GM12892 (cell line): ENCODE measurements at regions not wholly inside any gene's neighbourhood (a gene's known extent, or its start where the extent isn't known, plus 50 kb on each side); places are given as distances from the start of the nearest gene placed in this dataset.

ENCODE experiments used
- DNase-seq: peaks from one replicate; pipeline ENCODE4 v3.0.0; 2011; ENCODE audit not compliant: insufficient read length
- FAIRE-seq: peaks from 2 replicates; lab custom pipeline; 2011; peaks lifted over from hg19 to GRCh38; lab: Jason Lieb, UNC
- POLR2A ChIP-seq: IDR thresholded peaks from 2 replicates; pipeline ENCODE4 v1.6.1; 2011; ENCODE audit warnings: low read depth, low read length, control low read depth
- POLR2AphosphoS5 ChIP-seq: IDR thresholded peaks from 2 replicates; pipeline ENCODE4 v1.6.1; 2011; ENCODE audit warnings: low read depth, low read length, control low read depth
- TAF1 ChIP-seq: IDR thresholded peaks from 2 replicates; pipeline ENCODE4 v1.6.1; 2011; ENCODE audit warnings: low read depth, mild to moderate bottlenecking, control low read depth, low read length, borderline replicate concordance

DNA sequence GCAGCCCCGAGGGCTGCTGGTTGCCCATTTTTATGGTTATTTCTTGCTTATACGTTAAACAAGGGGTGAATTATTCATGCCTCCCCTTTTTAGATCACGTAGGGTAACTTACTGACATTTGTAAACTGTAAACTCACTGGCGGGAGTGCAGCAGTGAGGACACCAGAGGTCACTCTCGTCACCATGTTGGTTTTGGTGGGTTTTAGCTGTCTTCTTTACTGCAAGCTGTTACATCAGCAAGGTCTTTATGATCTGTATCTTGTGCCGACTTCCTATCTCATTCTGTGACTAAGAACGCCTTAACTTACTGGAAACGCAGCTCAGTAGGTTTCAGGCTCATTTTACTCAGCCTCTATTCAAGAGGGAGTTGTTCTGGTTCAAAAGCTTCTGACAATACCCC lies 155.0 kb upstream of the PRDM9 start:
- DNase-seq: no peak
- no peak for FAIRE-seq
- TF ChIP-seq POLR2AphosphoS5: no peak
- no peak for TF ChIP-seq TAF1
- TF ChIP-seq POLR2A: no peak

DNA sequence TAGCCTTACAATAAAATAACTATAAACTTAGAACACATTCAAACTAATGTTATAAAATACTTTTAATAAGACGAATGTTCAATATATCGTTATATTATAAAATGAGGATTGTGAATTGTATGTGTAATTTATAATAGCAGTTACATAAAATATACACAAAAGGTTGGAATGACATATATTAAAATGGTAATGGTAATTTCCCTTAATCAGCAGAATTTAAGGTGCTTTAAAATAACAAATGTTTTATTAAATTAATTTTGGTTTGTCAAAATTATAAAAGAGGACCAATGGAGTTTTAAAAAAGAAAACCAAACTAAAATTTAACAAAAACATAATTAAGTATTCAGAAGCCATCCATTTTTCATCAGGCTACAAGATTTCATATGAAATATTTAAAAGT lies 164.3 kb upstream of the PRDM9 start:
- TF ChIP-seq TAF1 (no peak), POLR2AphosphoS5 (no peak), POLR2A (no peak)
- no peak for DNase-seq
- no peak for FAIRE-seq

DNA sequence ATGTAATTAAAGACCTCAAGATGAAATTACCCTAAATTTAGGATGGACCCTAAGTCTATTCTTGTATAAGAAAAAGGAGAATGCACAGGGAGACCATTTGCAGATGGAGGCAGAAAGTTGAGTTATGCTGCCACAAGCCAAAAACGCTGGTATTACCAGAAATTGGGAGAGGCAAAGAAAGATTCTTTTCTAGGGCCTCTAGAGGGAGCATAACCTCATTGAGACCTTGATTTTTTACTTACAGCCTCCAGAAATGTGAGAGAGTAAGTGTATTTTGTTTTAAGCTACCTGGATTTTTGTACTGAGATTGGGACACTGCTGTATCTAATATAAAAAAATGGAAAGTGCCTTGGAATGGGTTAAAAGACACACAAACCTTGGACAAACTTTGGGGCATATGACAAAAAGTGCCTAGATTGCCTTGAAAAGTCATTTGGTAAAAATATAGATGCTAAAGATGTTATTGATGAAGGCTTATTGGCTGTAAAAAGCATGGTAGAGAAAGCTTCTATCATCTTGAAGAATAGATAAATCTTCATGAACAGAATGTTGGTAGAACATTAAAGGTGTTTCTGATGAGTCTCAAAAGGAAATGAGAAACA lies 174.7 kb upstream of the PRDM9 start:
- DNase-seq: no peak
- FAIRE-seq: no peak
- no peak for TF ChIP-seq POLR2AphosphoS5

DNA sequence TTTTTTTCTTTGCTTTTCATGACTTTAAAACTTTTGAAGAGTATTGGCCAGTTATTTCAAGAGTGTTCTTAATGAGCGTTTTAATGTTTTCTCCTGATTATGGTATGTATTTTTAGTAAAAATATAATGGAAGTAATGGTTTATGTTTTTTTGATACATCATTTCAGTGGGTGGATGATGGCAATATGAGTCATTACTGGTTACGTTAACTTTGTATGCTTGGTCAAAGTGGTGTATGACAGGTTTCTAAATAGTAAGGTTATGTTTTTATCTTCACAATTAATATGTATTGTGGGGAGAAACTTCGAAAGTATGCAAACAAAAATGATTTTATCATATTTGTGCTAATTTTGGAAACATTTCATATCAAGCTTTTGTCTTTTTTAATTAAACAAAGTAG lies 176.7 kb upstream of the PRDM9 start:
- DNase-seq: no peak
- TF ChIP-seq TAF1 (no peak), POLR2A (no peak), POLR2AphosphoS5 (no peak)
- FAIRE-seq: no peak

DNA sequence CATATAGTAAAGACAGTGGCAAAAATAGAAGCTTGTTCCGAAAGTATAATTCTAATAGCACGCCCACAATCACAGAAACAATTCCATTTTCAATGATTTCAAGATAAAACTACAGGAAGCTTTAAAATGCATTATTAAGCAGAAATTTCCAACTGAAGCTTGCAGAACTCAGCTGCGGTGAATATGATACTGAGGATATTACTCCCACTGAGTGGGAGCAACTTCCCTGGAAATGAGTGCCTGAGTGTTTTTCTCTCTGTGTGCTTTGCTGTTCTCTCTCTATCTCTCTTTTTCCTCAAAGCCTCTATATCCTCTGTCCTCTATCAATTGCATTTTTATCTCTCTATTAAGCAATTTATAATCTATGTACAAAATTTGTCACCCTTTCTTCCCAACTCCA lies 187.5 kb upstream of the PRDM9 start:
- TF ChIP-seq POLR2A: no peak
- no peak for TF ChIP-seq TAF1
- TF ChIP-seq POLR2AphosphoS5: no peak
- no peak for FAIRE-seq
- no peak for DNase-seq

DNA sequence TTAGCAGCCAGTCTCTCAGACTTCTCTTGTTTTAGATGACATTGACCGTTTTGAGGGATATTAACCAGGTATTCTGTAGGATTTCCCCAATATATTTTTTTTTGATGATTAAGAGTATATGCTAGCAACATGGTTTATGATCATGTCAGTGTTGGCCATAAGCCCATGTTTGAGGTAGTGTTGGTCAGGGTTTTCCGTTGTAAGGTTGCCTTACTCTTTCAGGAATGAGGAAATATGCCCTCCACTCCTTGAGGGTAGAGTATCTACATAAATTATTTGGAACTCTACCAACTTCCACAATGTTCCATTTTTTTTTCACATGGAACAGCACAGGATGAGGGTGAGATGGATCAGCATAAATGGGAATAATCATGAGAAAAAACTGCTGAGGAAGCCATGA lies 188.4 kb upstream of the PRDM9 start:
- DNase-seq (no peak), FAIRE-seq (no peak)
- TF ChIP-seq POLR2AphosphoS5: no peak
- no peak for TF ChIP-seq TAF1
- TF ChIP-seq POLR2A: no peak

DNA sequence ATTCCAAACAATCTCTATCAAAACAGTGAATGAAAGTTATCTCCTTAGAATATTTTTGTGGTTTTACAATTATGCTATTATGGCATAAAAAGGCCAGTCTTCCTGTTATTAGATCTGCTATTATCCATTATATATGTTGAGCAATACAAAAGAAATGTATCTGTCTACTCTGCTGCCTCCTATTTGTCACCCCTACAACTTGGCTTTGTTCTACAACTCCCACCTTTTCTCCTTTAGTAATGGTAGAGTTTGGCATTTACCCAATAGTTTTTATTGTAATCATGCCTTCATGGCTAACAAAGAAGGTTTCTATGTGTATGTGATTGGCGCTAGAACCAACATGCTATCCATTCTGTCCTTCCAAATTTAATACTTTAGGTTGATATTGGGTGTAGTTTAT lies 189.2 kb upstream of the PRDM9 start:
- no peak for FAIRE-seq

DNA sequence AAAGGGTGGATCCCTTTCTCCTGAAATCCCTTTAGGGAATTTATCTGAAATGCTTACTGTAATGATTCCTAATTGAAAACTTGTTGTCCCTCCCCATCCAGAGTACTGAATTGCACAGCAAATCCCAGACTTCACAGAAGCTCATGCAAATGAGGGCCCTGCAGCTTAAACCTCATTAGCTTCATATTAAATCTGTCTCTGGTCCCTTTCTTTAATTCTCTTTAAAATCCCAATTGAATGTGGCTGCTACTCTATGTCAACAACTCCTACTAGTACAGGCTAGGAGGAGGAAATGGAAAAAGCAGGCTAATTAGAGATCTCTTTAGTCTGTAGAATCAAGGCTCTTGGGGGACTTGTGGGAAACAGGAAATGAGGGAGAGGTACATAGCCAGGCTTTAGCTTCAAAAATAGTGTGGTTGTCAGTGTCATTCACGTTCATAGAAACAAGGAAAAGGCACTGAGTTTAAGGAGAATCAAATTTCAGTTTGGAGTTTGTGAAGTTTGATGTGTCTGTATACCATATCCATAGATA lies 191.3 kb upstream of the PRDM9 start:
- TF ChIP-seq TAF1 (no peak), POLR2AphosphoS5 (no peak), POLR2A (no peak)
- FAIRE-seq (no peak), DNase-seq (no peak)

More for the DNA sequence above, 189.2 kb upstream of the PRDM9 start:
- TF ChIP-seq TAF1: no peak
- no peak for TF ChIP-seq POLR2A
- TF ChIP-seq POLR2AphosphoS5: no peak
- DNase-seq: no peak

DNA sequence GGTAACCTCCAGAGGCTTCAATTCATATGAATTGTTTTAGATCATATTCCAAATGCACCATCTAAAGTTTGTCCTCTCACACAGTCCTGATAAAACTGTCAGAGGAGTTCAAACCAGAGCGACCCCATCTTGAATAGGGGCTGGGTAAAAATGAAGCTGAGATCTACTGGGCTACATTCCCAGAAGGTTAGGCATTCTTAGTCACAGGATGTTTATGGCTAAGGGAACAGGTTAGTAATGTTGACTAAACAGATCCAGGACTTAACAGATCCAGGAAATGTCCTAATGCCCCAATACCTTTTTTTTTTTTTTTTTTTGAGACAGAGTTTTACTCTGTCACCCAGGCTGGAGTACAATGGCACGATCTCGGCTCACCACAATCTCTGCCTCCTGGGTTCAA lies 192.6 kb upstream of the PRDM9 start:
- TF ChIP-seq POLR2AphosphoS5 (no peak), TAF1 (no peak), POLR2A (no peak)
- DNase-seq: no peak
- no peak for FAIRE-seq

DNA sequence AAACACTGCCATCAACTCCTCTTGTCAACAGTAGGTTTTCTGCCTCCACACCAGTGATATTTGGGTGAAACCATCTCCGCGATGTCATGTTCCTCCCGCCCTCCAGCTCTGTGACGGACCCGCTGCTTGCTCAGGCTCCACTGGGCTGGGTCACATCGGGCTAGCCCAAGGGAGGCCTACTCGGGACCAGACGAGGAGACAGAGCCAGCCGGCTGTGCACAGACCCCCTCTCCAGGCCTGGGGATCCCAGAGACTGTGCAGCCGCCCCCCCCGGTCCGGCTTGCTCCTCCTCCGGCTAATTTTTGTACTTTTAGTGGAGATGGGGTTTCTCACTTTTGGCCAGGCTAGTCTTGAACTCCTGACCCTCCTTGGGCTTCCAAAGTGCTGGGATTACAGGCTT lies 202.4 kb upstream of the PRDM9 start:
- no peak for TF ChIP-seq POLR2A
- TF ChIP-seq POLR2AphosphoS5: no peak
- no peak for TF ChIP-seq TAF1
- FAIRE-seq (no peak), DNase-seq (no peak)

DNA sequence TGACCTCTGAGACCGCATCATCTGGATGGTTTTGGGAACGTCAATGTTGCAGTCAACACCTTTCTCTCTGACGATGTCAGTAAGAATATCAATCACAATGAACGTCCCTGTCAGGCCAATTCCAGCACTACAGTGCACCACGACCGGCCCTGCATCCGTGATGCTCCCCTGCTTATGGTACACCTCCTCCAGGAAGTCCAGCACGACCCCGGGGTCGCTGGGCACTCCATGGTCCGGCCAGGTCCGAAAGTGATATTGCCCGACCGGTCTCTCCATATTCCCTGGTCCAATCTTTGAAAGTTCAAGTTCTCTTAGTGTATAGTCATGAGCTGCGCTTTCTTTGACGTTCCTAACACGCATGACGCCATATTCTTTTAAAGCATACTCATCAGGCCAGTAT lies 203.6 kb upstream of the PRDM9 start:
- DNase-seq (no peak), FAIRE-seq (no peak)
- TF ChIP-seq POLR2AphosphoS5 (no peak), POLR2A (no peak), TAF1 (no peak)

DNA sequence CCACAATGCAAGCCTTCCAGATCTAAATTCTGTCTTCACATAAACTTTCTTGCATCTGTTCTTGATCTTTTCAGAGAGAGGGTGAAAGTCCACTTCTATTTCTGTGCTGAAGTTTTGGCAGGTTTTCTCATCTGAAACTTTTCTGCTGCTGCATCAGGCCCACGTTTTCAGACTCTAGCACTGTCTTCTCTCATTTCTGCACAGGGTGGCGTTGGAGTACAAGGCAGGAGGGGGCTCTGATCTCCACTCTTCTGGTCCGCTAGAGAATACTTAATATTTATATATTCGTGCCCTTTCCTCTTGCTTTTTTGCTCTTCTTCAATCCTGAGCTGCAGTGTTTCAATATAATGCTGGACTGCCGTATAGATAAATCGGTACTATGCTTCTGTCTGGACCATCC lies 204.0 kb upstream of the PRDM9 start:
- DNase-seq: no peak
- no peak for FAIRE-seq
- TF ChIP-seq TAF1: no peak
